ENCODE measurements at regions not wholly inside any gene's neighbourhood (a gene's known extent, or its start where the extent isn't known, plus 50 kb on each side); places are given as distances from the start of the nearest gene placed in this dataset.

DNA sequence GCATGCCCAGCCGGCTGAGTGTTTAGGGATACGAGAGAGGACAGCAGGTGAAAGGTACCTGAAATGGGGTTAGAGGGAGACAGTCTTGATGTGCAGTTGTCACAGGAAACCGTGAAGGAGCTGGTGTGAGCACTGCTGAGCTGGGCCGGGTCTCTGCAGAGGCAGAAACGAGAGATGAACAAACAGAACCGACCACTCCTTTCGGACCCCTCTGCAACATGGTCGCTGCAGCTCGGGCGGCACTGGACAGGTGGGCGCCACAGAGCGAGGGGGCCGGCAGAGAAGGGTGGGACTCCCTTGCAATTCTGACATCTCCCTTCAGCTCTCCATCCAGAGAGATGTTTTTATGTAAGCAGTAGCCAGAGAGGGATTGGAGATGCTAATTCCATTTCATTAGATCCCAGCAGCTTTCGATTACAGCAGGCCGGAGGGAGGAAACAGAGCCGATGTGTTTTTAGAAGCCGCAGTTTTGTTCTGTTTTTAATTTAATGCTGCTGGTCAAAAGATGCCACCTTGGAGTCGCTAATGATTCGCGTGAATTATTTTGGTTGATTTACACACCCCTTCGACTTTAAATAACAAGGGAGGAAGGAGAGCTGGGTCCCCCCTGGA lies 86.3 kb upstream of the RPL38 start:
- TF ChIP-seq SP1 (CRISPR knock-in tag; IDR thresholded peaks at IDR 0.05): no peak
- no peak for TF ChIP-seq ZNF76 (CRISPR knock-in tag; IDR thresholded peaks at IDR 0.05; ENCODE audit: borderline replicate concordance)
- no peak for TF ChIP-seq BRCA1 (IDR thresholded peaks at IDR 0.05)
- no peak for TF ChIP-seq BRCA1 (CRISPR knock-in tag; IDR thresholded peaks at IDR 0.05)
- no peak for TF ChIP-seq SAFB2 (IDR thresholded peaks at IDR 0.05; ENCODE audit: borderline replicate concordance, low read depth, low read length, severe bottlenecking)
- TF ChIP-seq TAF1 (IDR thresholded peaks at IDR 0.05; ENCODE audit: control insufficient read depth, extremely low read depth, insufficient read depth, low read length, severe bottlenecking): no peak
- no peak for TF ChIP-seq ATF6 (CRISPR knock-in tag; IDR thresholded peaks at IDR 0.05)
- TF ChIP-seq, protein P1, sequence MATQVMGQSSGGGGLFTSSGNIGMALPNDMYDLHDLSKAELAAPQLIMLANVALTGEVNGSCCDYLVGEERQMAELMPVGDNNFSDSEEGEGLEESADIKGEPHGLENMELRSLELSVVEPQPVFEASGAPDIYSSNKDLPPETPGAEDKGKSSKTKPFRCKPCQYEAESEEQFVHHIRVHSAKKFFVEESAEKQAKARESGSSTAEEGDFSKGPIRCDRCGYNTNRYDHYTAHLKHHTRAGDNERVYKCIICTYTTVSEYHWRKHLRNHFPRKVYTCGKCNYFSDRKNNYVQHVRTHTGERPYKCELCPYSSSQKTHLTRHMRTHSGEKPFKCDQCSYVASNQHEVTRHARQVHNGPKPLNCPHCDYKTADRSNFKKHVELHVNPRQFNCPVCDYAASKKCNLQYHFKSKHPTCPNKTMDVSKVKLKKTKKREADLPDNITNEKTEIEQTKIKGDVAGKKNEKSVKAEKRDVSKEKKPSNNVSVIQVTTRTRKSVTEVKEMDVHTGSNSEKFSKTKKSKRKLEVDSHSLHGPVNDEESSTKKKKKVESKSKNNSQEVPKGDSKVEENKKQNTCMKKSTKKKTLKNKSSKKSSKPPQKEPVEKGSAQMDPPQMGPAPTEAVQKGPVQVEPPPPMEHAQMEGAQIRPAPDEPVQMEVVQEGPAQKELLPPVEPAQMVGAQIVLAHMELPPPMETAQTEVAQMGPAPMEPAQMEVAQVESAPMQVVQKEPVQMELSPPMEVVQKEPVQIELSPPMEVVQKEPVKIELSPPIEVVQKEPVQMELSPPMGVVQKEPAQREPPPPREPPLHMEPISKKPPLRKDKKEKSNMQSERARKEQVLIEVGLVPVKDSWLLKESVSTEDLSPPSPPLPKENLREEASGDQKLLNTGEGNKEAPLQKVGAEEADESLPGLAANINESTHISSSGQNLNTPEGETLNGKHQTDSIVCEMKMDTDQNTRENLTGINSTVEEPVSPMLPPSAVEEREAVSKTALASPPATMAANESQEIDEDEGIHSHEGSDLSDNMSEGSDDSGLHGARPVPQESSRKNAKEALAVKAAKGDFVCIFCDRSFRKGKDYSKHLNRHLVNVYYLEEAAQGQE (IDR thresholded peaks at IDR 0.05; ENCODE audit: borderline replicate concordance): no peak
- TF ChIP-seq, protein P1 (CRISPR knock-in tag; IDR thresholded peaks at IDR 0.05; ENCODE audit: low read depth): no peak
- TF ChIP-seq POLR2AphosphoS5 (IDR thresholded peaks at IDR 0.05; ENCODE audit: control insufficient read depth, insufficient read depth, low read depth, low read length): no peak
- no peak for TF ChIP-seq SP2 (IDR thresholded peaks at IDR 0.05; ENCODE audit: extremely low read depth, low read depth, low read length, poor library complexity, severe bottlenecking)
- TF ChIP-seq CTCF (IDR thresholded peaks at IDR 0.05 in 2 of 3, conservative IDR thresholded peaks at IDR 0.05 in 1 of 3; ENCODE audit: insufficient read depth in 2 of 3, low read depth in 1 of 3, low read length in 3 of 3): no peak
- no peak for TF ChIP-seq JUNB (CRISPR knock-in tag; conservative IDR thresholded peaks at IDR 0.05)
- no peak for TF ChIP-seq CREB1 (IDR thresholded peaks at IDR 0.05)
- no peak for TF ChIP-seq CREB1 (CRISPR knock-in tag; IDR thresholded peaks at IDR 0.05)
- TF ChIP-seq ZKSCAN8 (CRISPR knock-in tag; IDR thresholded peaks at IDR 0.05): no peak
- no peak for TF ChIP-seq RBBP5 (IDR thresholded peaks at IDR 0.05; ENCODE audit: borderline replicate concordance, insufficient read depth, low read length, poor library complexity, severe bottlenecking)
